Upper lobe of right lung (tissue), 1 donor: ENCODE measurements at regions not wholly inside any gene's neighbourhood (a gene's known extent, or its start where the extent isn't known, plus 50 kb on each side); places are given as distances from the start of the nearest gene placed in this dataset.

Source experiments
- ATAC-seq: fragments of 200-7000 bp; cut with Tn5 transposase; one replicate; pipeline ENCODE4 v1.9.1; 2020; ENCODE audit warnings: mild to moderate bottlenecking, moderate library complexity
- DNase-seq: peaks from one replicate; pipeline ENCODE4 v3.0.0-alpha.2; 2020
- H3K27ac ChIP-seq: fragments of 200-600 bp; one replicate; pipeline ENCODE4 v1.8.0; 2022
- H3K27me3 ChIP-seq: fragments of 200-600 bp; one replicate; pipeline ENCODE4 v1.8.0; 2022; ENCODE audit warnings: mild to moderate bottlenecking
- H3K36me3 ChIP-seq: fragments of 200-600 bp; one replicate; pipeline ENCODE4 v1.8.0; 2022
- H3K4me1 ChIP-seq: fragments of 200-600 bp; one replicate; pipeline ENCODE4 v1.8.0; 2022
- H3K4me3 ChIP-seq: fragments of 200-600 bp; one replicate; pipeline ENCODE4 v1.8.0; 2022; ENCODE audit warnings: mild to moderate bottlenecking
- H3K9me3 ChIP-seq: fragments of 200-600 bp; one replicate; pipeline ENCODE4 v1.8.0; 2022
- intact Hi-C: fragments of 100-400 bp; cut with DNase I; formaldehyde crosslinking; loops from one replicate; pipeline ENCODE4 v1.11.0; 2022
- TF ChIP-seq, protein P1 (sequence below): fragments of 200-600 bp; IDR thresholded peaks from one replicate; pipeline ENCODE4 v1.8.0; 2022; ENCODE audit warnings: antibody characterized with exemption
- donor health status: DM: no; HTN: yes; CAD: no; lungs with severe emphysema.

DNA sequence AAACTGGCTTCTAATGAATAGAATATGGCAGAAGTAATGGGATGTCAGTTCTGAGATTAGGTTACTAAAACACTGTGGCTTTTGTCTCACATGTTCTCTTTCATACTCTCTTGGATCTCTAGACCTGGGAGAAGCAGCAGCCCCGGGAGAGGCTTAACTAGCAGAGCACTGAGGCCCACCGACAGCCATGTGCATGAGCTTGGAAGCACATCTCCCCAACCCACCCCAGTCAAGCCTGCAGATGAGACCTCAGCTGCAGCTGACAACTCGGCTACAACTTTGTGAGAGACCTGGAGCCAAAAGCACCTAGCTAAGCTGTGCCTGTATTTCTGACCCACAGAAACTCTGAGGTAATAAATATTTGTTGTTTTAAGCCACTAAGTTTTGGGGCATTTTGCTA, 100.8 kb downstream of the TRIM29 start:
- DNase-seq (no peak), ATAC-seq (no peak)
- Histone ChIP-seq H3K4me3 (no peak overlapping the region), H3K27ac (no peak overlapping the region), H3K36me3 (no peaks in the 10 kb centered on the region), H3K27me3 (no peaks in the 10 kb centered on the region), H3K4me1 (no peaks in the 10 kb centered on the region), H3K9me3 (no peaks in the 10 kb centered on the region)
- intact Hi-C loops = no loop called here
- TF ChIP-seq, protein P1, sequence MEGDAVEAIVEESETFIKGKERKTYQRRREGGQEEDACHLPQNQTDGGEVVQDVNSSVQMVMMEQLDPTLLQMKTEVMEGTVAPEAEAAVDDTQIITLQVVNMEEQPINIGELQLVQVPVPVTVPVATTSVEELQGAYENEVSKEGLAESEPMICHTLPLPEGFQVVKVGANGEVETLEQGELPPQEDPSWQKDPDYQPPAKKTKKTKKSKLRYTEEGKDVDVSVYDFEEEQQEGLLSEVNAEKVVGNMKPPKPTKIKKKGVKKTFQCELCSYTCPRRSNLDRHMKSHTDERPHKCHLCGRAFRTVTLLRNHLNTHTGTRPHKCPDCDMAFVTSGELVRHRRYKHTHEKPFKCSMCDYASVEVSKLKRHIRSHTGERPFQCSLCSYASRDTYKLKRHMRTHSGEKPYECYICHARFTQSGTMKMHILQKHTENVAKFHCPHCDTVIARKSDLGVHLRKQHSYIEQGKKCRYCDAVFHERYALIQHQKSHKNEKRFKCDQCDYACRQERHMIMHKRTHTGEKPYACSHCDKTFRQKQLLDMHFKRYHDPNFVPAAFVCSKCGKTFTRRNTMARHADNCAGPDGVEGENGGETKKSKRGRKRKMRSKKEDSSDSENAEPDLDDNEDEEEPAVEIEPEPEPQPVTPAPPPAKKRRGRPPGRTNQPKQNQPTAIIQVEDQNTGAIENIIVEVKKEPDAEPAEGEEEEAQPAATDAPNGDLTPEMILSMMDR = no peak

DNA sequence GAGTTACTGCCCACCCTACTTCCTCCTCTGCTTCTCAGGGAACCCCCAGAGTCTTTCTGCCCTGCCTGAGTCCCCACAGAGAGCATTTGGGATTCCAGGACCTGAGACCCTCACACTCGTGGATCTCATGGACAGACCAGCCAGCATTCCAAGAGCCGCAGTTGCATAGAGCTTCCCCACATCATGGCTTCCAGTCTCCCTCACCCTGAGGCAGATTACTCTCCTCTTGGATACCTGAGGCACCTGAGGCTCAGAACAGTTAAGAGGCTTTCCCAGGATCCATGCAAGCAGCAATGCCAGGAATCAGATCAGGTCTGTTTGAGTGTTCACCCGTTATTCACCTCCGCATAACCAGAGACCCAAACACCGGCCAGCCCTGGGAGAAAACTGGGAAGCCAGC, 102.2 kb downstream of the TRIM29 start:
- Histone ChIP-seq H3K4me1 (no peaks in the 10 kb centered on the region), H3K9me3 (no peaks in the 10 kb centered on the region), H3K27me3 (no peaks in the 10 kb centered on the region), H3K36me3 (no peaks in the 10 kb centered on the region), H3K4me3 (no peak overlapping the region), H3K27ac (no peak overlapping the region)
- TF ChIP-seq, protein P1 = no peak
- DNase-seq (no peak), ATAC-seq (no peak)
- intact Hi-C loops = no loop called here

DNA sequence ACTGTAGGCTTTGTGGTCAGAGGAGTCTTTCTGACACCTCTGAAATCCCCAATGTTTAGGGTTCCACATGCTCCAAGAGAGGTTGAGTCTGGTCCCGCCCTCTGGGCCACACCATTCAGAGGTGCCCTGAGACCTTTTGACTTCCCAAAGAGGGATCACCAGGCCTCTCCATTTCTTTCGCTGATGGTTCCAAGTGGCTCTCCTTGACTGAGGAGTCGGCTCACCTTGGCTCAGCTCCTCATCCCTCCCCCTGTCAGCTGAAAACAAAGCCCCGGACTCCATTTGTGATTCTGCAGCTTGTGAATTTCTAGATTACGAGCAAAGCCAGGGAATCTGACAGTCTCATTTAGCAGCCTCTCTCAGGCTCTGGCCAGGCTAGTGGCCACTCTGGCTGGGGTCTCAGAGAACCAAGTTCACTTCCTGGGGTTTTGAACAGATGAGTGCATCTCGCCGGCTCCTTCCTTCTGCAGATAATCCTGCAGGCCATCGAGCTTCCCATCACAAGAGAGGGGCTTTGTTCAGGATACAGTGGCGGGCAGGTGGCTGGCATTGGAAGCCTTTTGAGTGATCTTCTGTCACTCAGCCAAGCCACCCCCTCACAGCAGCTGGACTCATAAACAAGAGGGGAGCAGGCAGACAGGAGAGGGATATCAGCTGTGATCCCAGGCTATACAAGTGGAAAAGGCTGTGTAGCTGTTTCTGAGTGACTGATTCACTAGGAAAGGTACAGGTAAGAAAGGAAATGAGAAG, 102.9 kb downstream of the TRIM29 start:
- DNase-seq (no peak), ATAC-seq (no peak)
- H3K27me3 ChIP-seq = peaks cover 7% of the 10 kb centered on the region
- H3K4me3 ChIP-seq = no peak overlapping the region
- TF ChIP-seq, protein P1 = no peak
- no peak overlapping the region for H3K27ac ChIP-seq
- H3K4me1 ChIP-seq = no peaks in the 10 kb centered on the region
- H3K36me3 ChIP-seq = no peaks in the 10 kb centered on the region
- intact Hi-C loops = no loop called here
- no peaks in the 10 kb centered on the region for H3K9me3 ChIP-seq

DNA sequence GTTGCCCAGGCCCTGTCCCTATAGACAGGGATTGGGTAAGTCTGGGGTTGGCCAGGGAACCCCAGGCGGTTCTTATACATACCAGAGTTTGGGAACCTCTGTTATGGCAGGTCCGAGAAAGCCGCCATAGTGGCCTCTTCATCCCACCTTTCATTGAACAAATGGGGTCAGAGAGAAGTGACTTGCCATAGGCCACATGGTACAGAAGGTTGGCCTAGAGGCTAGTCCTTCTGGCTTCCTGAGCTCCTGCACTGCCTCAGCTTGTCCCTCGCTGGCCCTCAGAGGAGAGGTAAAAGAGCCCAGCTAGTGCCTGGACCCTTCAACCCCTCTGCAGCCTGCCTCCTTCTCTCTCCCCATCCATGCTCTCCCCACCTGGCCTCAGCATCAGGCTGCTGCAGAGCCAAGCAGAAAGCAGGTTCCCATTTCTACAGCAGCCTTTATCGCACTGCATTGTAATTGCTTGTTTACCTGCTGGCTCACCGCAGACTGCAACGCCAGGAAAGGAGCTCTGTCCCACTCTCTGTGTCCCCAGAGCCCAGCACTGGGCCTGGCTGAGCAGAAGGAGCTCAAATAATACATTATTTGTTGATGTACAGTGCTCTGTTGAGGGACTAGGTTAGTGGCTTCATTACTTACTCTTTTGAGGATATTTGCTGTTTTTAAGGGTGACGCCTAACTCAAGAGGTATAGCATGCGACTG, 103.6 kb downstream of the TRIM29 start:
- intact Hi-C loops = no loop called here
- TF ChIP-seq, protein P1 = no peak
- ATAC-seq = no peak
- Histone ChIP-seq H3K27me3 (peaks cover 8% of the 10 kb centered on the region), H3K4me3 (no peak overlapping the region), H3K4me1 (no peaks in the 10 kb centered on the region), H3K36me3 (no peaks in the 10 kb centered on the region), H3K9me3 (no peaks in the 10 kb centered on the region), H3K27ac (no peak overlapping the region)
- no peak for DNase-seq

DNA sequence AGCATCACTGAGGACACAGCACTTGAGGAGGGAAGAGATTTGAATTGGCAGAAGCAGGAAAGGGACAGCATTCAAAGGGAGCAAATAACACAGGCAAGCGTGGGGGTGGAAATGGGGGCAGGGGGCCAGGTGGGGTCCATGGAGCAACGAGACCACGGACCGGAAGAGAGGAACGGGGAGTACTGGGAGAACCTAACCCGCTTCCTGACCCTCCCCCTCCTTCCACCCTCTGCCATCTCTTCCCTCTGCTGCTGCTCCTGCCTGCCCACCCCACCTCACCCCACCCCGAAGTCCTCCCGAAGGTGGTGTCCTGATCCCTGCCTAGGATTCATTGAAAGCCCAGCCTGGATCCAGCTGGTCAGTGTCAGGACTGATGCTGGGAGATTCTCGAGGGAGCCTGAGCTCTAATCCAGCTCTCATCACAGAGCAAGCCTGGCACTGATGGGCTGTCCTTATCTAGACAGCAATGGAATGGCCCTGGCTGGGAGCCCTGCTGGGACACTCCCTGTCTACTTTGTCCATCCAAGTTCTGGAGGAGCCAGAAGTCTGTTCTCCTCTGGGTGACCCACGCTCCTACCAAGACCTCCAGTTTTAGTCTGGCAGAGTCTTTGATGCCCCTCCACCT, 105.0 kb downstream of the TRIM29 start:
- no peaks in the 10 kb centered on the region for H3K4me1 ChIP-seq
- no peak for ATAC-seq
- TF ChIP-seq, protein P1 = no peak
- H3K27me3 ChIP-seq = peaks cover 8% of the 10 kb centered on the region
- DNase-seq = no peak
- H3K36me3 ChIP-seq = no peaks in the 10 kb centered on the region
- no peaks in the 10 kb centered on the region for H3K9me3 ChIP-seq
- intact Hi-C loops = no loop called here
- no peak overlapping the region for H3K27ac ChIP-seq
- H3K4me3 ChIP-seq = no peak overlapping the region
